HT1080 (cell line): ENCODE measurements at regions not wholly inside any gene's neighbourhood (a gene's known extent, or its start where the extent isn't known, plus 50 kb on each side); places are given as distances from the start of the nearest gene placed in this dataset. TPM values are rescaled to one million over a fixed set of nuclear protein-coding genes. Genes with fewer than 3 reads are reported as not detected.

Experiments
- DNase-seq: peaks from one replicate; pipeline ENCODE4 v3.0.0-alpha.2; 2015; ENCODE audit warnings: low read depth
- small RNA-seq: library from RNA; depleted of rRNA; stranded (forward); fragments of <200 nt; gene quantifications from one replicate; pipeline ENCODE3, GENCODE V24; 2014

- DNase-seq: peak; percentile 26
Observed at GRCh38 chr7:36096460-36097095, 56.5 kb upstream of the EEPD1 start.

- DNase-seq: no peak
Observed at GRCh38 chr7:36098096-36098495, 55.0 kb upstream of the EEPD1 start.

DNA sequence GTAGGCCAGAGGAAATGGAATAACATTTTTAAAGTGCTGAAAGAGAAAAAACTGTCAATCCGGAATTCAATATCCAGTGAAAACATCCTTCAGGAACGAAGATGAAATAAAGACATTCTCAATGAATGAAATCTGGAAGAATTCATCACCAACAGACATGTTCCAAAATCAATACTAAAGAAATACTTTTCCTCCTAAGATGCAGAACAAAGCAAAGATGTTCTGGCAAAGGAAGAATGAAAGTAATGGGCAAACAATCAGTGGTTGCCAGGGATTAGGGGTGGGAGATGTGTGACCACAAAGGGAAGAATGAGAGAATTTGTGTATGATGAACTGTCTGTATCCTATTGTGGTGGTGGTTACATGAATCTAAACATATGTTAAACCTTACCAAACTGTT is 52.8 kb upstream of the EEPD1 start:
- DNase-seq: peak; percentile 6

- no peak for DNase-seq
Observed at GRCh38 chr7:36100634-36101033, 52.4 kb upstream of the EEPD1 start.

Small RNAs in the stretch of these regions (small RNA-seq; reads per million reads assigned to genes)
- not detected for gene RNU6-1085P
